Ovary (tissue), 3 donors: ENCODE measurements at regions not wholly inside any gene's neighbourhood (a gene's known extent, or its start where the extent isn't known, plus 50 kb on each side); places are given as distances from the start of the nearest gene placed in this dataset.

Experiments
- CTCF ChIP-seq, 3 donors: fragments of 450-650 bp in 2 of 3; fragments of 200-600 bp in 1 of 3; IDR thresholded peaks; one replicate each; pipeline versions ENCODE4 v1.5.1 to v1.8.0; 2016 to 2022; ENCODE audit warnings: antibody characterized with exemption in 3 of 3, mild to moderate bottlenecking in 1 of 3
- EP300 ChIP-seq: sonication (generic); formaldehyde crosslinking; IDR thresholded peaks from one replicate; pipeline ENCODE4 v1.6.1; 2017; ENCODE audit warnings: antibody characterized with exemption
- POLR2A ChIP-seq: fragments of 450-650 bp; IDR thresholded peaks from one replicate; pipeline ENCODE4 v1.6.1; 2017; ENCODE audit warnings: antibody characterized with exemption, mild to moderate bottlenecking, moderate library complexity
- donor health status: DM: no; HTN: no; CAD: no.

- no peak for TF ChIP-seq CTCF (IDR thresholded peaks at IDR 0.05)
- TF ChIP-seq POLR2A, result no peak
- no peak for TF ChIP-seq EP300
These were observed 430.7 kb upstream of the DCN start for GRCh38 chr12:91613223-91613779.
